GM12878 (cell line): ENCODE measurements at regions not wholly inside any gene's neighbourhood (a gene's known extent, or its start where the extent isn't known, plus 50 kb on each side); places are given as distances from the start of the nearest gene placed in this dataset.

ENCODE experiments used
- ATAC-seq: fragments of 200-7000 bp; cut with Tn5 transposase; 3 replicates; pipeline ENCODE4 v1.9.1; 2020; ENCODE audit warnings: mild to moderate bottlenecking, moderate library complexity
- BruUV-seq: library from RNA; stranded (reverse); fragments of 400-500 nt; replicated peaks from 2 replicates; lab custom pipeline; 2021; lab: Mats Ljungman, UMichigan
- CTCF ChIA-PET: fragments of 300-600 bp; sonication (Branson Sonifier 250); formaldehyde crosslinking; extraction: SDS; loops from one replicate; lab custom pipeline; 2021; ENCODE audit warnings: inconsistent platforms; lab: Yijun Ruan, JAX
- POLR2A ChIA-PET: fragments of 350-600 bp; formaldehyde crosslinking; extraction: SDS; loops from one replicate; lab custom pipeline; 2021; ENCODE audit warnings: inconsistent platforms; lab: Charles Lee
- RAD21 ChIA-PET: fragments of 300-600 bp; sonication (Branson Sonifier 250); formaldehyde crosslinking; loops from one replicate; lab custom pipeline; 2023; ENCODE audit warnings: antibody characterized with exemption; ENCODE audit not compliant: unreplicated experiment; lab: Charles Lee
- SMC1A ChIA-PET: fragments of 300-600 bp; sonication (Branson Sonifier 250); formaldehyde crosslinking; loops from one replicate; lab custom pipeline; 2023; ENCODE audit not compliant: unreplicated experiment, uncharacterized antibody; lab: Charles Lee
- DNase-seq: peaks from one replicate; pipeline ENCODE4 v3.0.0-alpha.2; 2011; ENCODE audit warnings: low read depth, low spot score
- FAIRE-seq: peaks from 3 replicates; lab custom pipeline; 2011; peaks lifted over from hg19 to GRCh38; lab: Jason Lieb, UNC
- H2AFZ ChIP-seq: 2 replicates; pipeline ENCODE4 v1.6.0; 2011; ENCODE audit warnings: low read depth, low read length, control low read depth; ENCODE audit not compliant: control insufficient read depth
- H3K27ac ChIP-seq: 2 replicates; pipeline ENCODE4 v1.5.1; 2011; ENCODE audit warnings: control low read depth; ENCODE audit not compliant: control insufficient read depth, insufficient read depth
- H3K27me3 ChIP-seq, 2 experiments: replicated peaks in 1 of 2; 2 replicates each; pipeline versions ENCODE4 v1.6.0 to v1.6.1; 2011; ENCODE audit warnings: low read length in 1 of 2; ENCODE audit not compliant: control insufficient read depth in 2 of 2, insufficient read depth in 2 of 2
- H3K36me3 ChIP-seq, 2 experiments: 2 replicates each; pipeline ENCODE4 v1.5.1; 2011; ENCODE audit warnings: low read length in 1 of 2; ENCODE audit not compliant: control insufficient read depth in 2 of 2, insufficient read depth in 2 of 2
- H3K4me1 ChIP-seq: 2 replicates; pipeline ENCODE4 v1.6.1; 2011; ENCODE audit warnings: mild to moderate bottlenecking, low read length, moderate library complexity, mixed read lengths; ENCODE audit not compliant: control insufficient read depth, insufficient read depth
- H3K4me2 ChIP-seq: 2 replicates; pipeline ENCODE4 v1.6.0; 2011; ENCODE audit warnings: control low read depth; ENCODE audit not compliant: control insufficient read depth, insufficient read depth
- H3K4me3 ChIP-seq: fragments of 200-600 bp; sonication (generic); 2 replicates; pipeline ENCODE4 v1.5.1; 2016
- H3K79me2 ChIP-seq: 2 replicates; pipeline ENCODE4 v1.6.0; 2011; ENCODE audit warnings: low read length; ENCODE audit not compliant: control insufficient read depth, insufficient read depth
- H3K9ac ChIP-seq: 2 replicates; pipeline ENCODE4 v1.8.0; 2011; ENCODE audit warnings: low read length, control low read depth, mixed read lengths; ENCODE audit not compliant: control insufficient read depth, insufficient read depth
- H3K9me3 ChIP-seq: replicated peaks from 3 replicates; pipeline ENCODE4 v1.5.1; 2011; ENCODE audit warnings: mild to moderate bottlenecking, low read length; ENCODE audit not compliant: control insufficient read depth, insufficient read depth
- H4K20me1 ChIP-seq: 2 replicates; pipeline ENCODE4 v1.6.0; 2011; ENCODE audit not compliant: control insufficient read depth, insufficient read depth
- ASH2L ChIP-seq: fragments of 300-600, 200-600 bp; sonication (generic); IDR thresholded peaks from 2 replicates; pipeline ENCODE4 v1.6.1; 2017; ENCODE audit warnings: low read depth, mild to moderate bottlenecking, borderline replicate concordance
- ATF7 ChIP-seq: fragments of 450-650 bp; IDR thresholded peaks from 2 replicates; pipeline ENCODE4 v1.6.1; 2016; ENCODE audit warnings: low read depth, mild to moderate bottlenecking
- BMI1 ChIP-seq: fragments of 450-650 bp; IDR thresholded peaks from 2 replicates; pipeline ENCODE4 v1.6.1; 2016; ENCODE audit warnings: mild to moderate bottlenecking, moderate library complexity, borderline replicate concordance
- GABPA ChIP-seq: IDR thresholded peaks from 2 replicates; pipeline ENCODE4 v1.6.1; 2014; ENCODE audit warnings: antibody characterized with exemption, low read depth, mild to moderate bottlenecking, inconsistent platforms
- GATAD2B ChIP-seq: fragments of 450-650 bp; conservative IDR thresholded peaks from 2 replicates; pipeline ENCODE4 v1.6.1; 2017; ENCODE audit warnings: low read depth, mild to moderate bottlenecking, moderate library complexity
- MEF2A ChIP-seq: IDR thresholded peaks from 2 replicates; pipeline ENCODE4 v1.6.1; 2011; ENCODE audit warnings: low read depth, mild to moderate bottlenecking, low read length, moderate library complexity; ENCODE audit not compliant: insufficient read depth
- MXI1 ChIP-seq: fragments of 150-350 bp; IDR thresholded peaks from 2 replicates; pipeline ENCODE4 v1.6.1; 2011; ENCODE audit warnings: low read depth, mild to moderate bottlenecking, inconsistent platforms, low read length, improper control_type of control experiment
- PAX8 ChIP-seq: fragments of 450-650 bp; IDR thresholded peaks from 2 replicates; pipeline ENCODE4 v1.6.1; 2017; ENCODE audit warnings: mild to moderate bottlenecking, moderate library complexity
- POLR2AphosphoS5 ChIP-seq: IDR thresholded peaks from 2 replicates; pipeline ENCODE4 v1.6.1; 2011; ENCODE audit warnings: mild to moderate bottlenecking, low read length, inconsistent platforms
- RB1 ChIP-seq: fragments of 450-650 bp; formaldehyde crosslinking; IDR thresholded peaks from 2 replicates; pipeline ENCODE4 v1.6.1; 2017; ENCODE audit warnings: mild to moderate bottlenecking, borderline replicate concordance
- RUNX3 ChIP-seq: IDR thresholded peaks from 2 replicates; pipeline ENCODE4 v1.6.1; 2012; ENCODE audit warnings: low read length, inconsistent platforms
- SP1 ChIP-seq: IDR thresholded peaks from one replicate; pipeline ENCODE4 v1.6.1; 2011; ENCODE audit warnings: low read depth, low read length
- TCF3 ChIP-seq: IDR thresholded peaks from 2 replicates; pipeline ENCODE4 v1.6.1; 2012; ENCODE audit warnings: low read depth, mild to moderate bottlenecking, low read length, borderline replicate concordance; ENCODE audit not compliant: insufficient read depth
- WRNIP1 ChIP-seq: IDR thresholded peaks from 2 replicates; pipeline ENCODE4 v1.6.1; 2011; ENCODE audit warnings: low read depth, low read length, improper control_type of control experiment, borderline replicate concordance
- ZBTB33 ChIP-seq: fragments of 450-650 bp; IDR thresholded peaks from 2 replicates; pipeline ENCODE4 v1.6.1; 2017; ENCODE audit warnings: mild to moderate bottlenecking
- WGBS: methylation state at CpG from one replicate; pipeline ENCODE4 v1.1.6; 2016; ENCODE audit warnings: low lambda C conversion rate; ENCODE audit not compliant: insufficient replicate concordance, insufficient coverage; ENCODE audit errors: missing lambda C conversion rate; 5-methylcytosine and 5-hydroxymethylcytosine counted together
- in situ Hi-C: fragments of 300-500 bp; cut with MboI; formaldehyde crosslinking; loops from 9 replicates; pipeline ENCODE4 v1.14.3; 2018; ENCODE audit warnings: mixed read lengths
- intact Hi-C: fragments of 100-400 bp; cut with micrococcal nuclease; formaldehyde crosslinking; loops from one replicate; pipeline ENCODE4 v1.14.2; 2022; ENCODE audit not compliant: unreplicated experiment
- TF ChIP-seq, protein P1 (sequence below): fragments of 450-650 bp; conservative IDR thresholded peaks from 2 replicates; pipeline ENCODE4 v1.6.1; 2017; ENCODE audit warnings: mild to moderate bottlenecking, moderate library complexity

- intact Hi-C loops (no loop called here), in situ Hi-C loops (no loop called here)
- SMC1A ChIA-PET, result no interaction called here
- Histone ChIP-seq H3K27me3 (no peaks in the 10 kb centered on the region), H3K36me3 (no peaks in the 10 kb centered on the region), H4K20me1 (no peaks in the 10 kb centered on the region), H3K9me3 (no peaks in the 10 kb centered on the region), H3K4me3 (no peak overlapping the region), H3K4me1 (no peaks in the 10 kb centered on the region), H3K79me2 (no peaks in the 10 kb centered on the region), H2AFZ (no peak overlapping the region), H3K4me2 (no peak overlapping the region), H3K27ac (no peak overlapping the region), H3K9ac (no peak overlapping the region)
- RAD21 ChIA-PET, result no interaction called here
- no peak for ATAC-seq
- 18% methylated on average over 6 of the region's 6 CpGs for WGBS
- TF ChIP-seq, protein P1, sequence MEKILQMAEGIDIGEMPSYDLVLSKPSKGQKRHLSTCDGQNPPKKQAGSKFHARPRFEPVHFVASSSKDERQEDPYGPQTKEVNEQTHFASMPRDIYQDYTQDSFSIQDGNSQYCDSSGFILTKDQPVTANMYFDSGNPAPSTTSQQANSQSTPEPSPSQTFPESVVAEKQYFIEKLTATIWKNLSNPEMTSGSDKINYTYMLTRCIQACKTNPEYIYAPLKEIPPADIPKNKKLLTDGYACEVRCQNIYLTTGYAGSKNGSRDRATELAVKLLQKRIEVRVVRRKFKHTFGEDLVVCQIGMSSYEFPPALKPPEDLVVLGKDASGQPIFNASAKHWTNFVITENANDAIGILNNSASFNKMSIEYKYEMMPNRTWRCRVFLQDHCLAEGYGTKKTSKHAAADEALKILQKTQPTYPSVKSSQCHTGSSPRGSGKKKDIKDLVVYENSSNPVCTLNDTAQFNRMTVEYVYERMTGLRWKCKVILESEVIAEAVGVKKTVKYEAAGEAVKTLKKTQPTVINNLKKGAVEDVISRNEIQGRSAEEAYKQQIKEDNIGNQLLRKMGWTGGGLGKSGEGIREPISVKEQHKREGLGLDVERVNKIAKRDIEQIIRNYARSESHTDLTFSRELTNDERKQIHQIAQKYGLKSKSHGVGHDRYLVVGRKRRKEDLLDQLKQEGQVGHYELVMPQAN, result no peak
- TF ChIP-seq POLR2AphosphoS5, result no peak
- no peak for TF ChIP-seq RUNX3
- TF ChIP-seq ATF7, result no peak
- CTCF ChIA-PET, result no interaction called here
- POLR2A ChIA-PET, result no interaction called here
- no TSS peak for BruUV-seq
- no peak for DNase-seq
- FAIRE-seq, result no peak
Measured at GRCh38 chr5:25334350-25334749, 689.6 kb upstream of the CDH10 start.

- WGBS, result 21% methylated on average over 3 of the region's 3 CpGs
- Histone ChIP-seq H3K9ac (no peak overlapping the region), H2AFZ (no peak overlapping the region), H4K20me1 (no peaks in the 10 kb centered on the region), H3K9me3 (no peaks in the 10 kb centered on the region), H3K79me2 (no peaks in the 10 kb centered on the region), H3K4me1 (no peaks in the 10 kb centered on the region), H3K4me3 (no peak overlapping the region), H3K27ac (no peak overlapping the region), H3K27me3 (no peaks in the 10 kb centered on the region), H3K36me3 (no peaks in the 10 kb centered on the region), H3K4me2 (no peak overlapping the region)
- POLR2A ChIA-PET, result no interaction called here
- SMC1A ChIA-PET, result no interaction called here
- in situ Hi-C loops, result no loop called here
- no TSS peak for BruUV-seq
- intact Hi-C loops, result no loop called here
- no peak for ATAC-seq
- CTCF ChIA-PET, result no interaction called here
- FAIRE-seq, result no peak
- RAD21 ChIA-PET, result no interaction called here
- DNase-seq, result no peak
- no peak for TF ChIP-seq GATAD2B
- TF ChIP-seq POLR2AphosphoS5, result no peak
- no peak for TF ChIP-seq ASH2L
- TF ChIP-seq WRNIP1, result no peak
- no peak for TF ChIP-seq MEF2A
- no peak for TF ChIP-seq PAX8
- no peak for TF ChIP-seq SP1
- no peak for TF ChIP-seq TCF3
- TF ChIP-seq RB1, result no peak
- TF ChIP-seq ZBTB33, result no peak
- no peak for TF ChIP-seq BMI1
- no peak for TF ChIP-seq GABPA
- no peak for TF ChIP-seq MXI1
Measured at GRCh38 chr5:25330721-25331120, 685.9 kb upstream of the CDH10 start.
